ENCODE measurements at regions not wholly inside any gene's neighbourhood (a gene's known extent, or its start where the extent isn't known, plus 50 kb on each side); places are given as distances from the start of the nearest gene placed in this dataset.
A peak's percentile ranks its signal among the peaks of the same experiment; 100 is the strongest.
"Not testable (repeated sequence)": the region's sequence is repeated elsewhere in the genome, so short reads cannot be mapped to it uniquely, and the experiment has no call there.

DNA sequence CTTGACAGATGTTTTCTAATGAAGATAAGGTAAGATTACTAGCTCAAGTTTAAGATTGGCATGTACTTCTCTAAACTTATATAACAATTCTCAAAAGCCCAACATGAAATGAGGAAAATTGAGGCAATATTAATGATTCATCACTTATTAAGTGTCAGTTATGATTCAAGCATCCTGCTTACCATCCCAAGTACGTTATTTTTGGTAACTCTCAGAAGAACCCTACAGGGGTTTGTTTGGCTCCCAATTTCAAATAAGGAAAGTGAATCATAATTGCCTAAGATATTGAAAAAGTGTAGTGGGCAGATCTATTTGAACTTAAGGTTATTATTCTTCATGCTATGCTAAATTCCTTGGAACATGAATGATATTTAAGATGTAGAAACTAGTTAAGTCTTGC is 387.9 kb upstream of the TENM3 start:
- WGBS: 53% methylated on average over 1 of the region's 1 CpG
- no peak for ATAC-seq
- intact Hi-C loops (cut with DNase I): no loop called here

DNA sequence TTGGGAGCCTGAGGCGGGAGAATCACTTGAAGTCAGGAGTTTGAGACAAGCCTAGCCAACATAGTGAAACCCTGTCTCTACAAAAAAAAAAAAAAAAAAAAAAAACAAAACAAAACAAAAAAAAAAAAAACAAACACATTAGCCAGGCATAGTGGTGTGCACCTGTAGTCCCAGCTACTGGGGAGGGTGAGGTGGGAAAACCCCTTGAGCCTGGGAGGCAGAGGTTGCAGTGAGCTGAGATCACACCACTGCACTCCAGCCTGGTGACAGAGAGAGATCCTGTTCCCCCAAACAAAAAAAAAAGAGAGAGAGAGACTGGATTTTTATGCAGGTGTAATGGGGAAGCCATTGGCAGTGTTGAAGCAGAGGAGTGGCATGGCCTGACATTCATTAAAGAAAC is 385.7 kb upstream of the TENM3 start:
- DNase-seq; H3K27ac ChIP-seq (ENCODE audit: low read length); H3K27me3 ChIP-seq (ENCODE audit: control insufficient read depth, insufficient read depth); H3K9me3 ChIP-seq (ENCODE audit: control insufficient read depth, low read length); H3K4me1 ChIP-seq (ENCODE audit: control insufficient read depth, insufficient read depth, low read length); ATAC-seq; H3K4me3 ChIP-seq (ENCODE audit: low read length); intact Hi-C loops (cut with DNase I): not testable (repeated sequence)
- 90% methylated on average over 1 of the region's 1 CpG for WGBS

More for the DNA sequence above, 387.9 kb upstream of the TENM3 start:
- Histone ChIP-seq H3K4me3 (ENCODE audit: low read length) (no peak overlapping the region), H3K27ac (ENCODE audit: low read length) (no peak overlapping the region), H3K4me1 (ENCODE audit: control insufficient read depth, insufficient read depth, low read length) (peaks cover 4% of the 10 kb centered on the region), H3K27me3 (ENCODE audit: control insufficient read depth, insufficient read depth) (no peaks in the 10 kb centered on the region), H3K9me3 (ENCODE audit: control insufficient read depth, low read length) (no peaks in the 10 kb centered on the region)
- no peak for DNase-seq

DNA sequence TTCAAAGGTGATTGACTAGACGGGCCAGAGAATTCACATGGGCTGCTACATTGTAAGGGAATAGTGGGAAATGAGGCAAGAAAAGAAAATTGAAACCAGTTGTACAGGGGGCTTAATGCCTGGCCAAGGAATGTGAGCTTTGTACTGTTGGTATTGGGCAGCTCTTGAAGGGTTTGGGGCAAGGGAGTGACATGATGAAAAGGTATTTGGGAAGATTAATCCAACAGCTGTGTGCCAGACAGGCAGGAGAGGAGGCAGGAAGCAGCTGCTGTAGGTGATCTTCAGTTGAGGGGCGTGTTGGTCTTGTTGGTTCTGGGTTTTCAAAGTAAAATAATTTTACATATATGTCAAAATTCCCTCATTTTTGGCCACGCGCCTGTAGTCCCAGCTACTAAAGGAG is 384.5 kb upstream of the TENM3 start:
- no peaks in the 10 kb centered on the region for H3K9me3 ChIP-seq (ENCODE audit: control insufficient read depth, low read length)
- H3K27me3 ChIP-seq (ENCODE audit: control insufficient read depth, insufficient read depth): no peaks in the 10 kb centered on the region
- intact Hi-C loops (cut with DNase I): no loop called here
- no peak for DNase-seq
- WGBS: 82% methylated on average over 4 of the region's 4 CpGs
- H3K4me1 ChIP-seq (ENCODE audit: control insufficient read depth, insufficient read depth, low read length): peaks cover 4% of the 10 kb centered on the region
- H3K27ac ChIP-seq (ENCODE audit: low read length): no peak overlapping the region
- H3K4me3 ChIP-seq (ENCODE audit: low read length): no peak overlapping the region
- no peak for ATAC-seq

DNA sequence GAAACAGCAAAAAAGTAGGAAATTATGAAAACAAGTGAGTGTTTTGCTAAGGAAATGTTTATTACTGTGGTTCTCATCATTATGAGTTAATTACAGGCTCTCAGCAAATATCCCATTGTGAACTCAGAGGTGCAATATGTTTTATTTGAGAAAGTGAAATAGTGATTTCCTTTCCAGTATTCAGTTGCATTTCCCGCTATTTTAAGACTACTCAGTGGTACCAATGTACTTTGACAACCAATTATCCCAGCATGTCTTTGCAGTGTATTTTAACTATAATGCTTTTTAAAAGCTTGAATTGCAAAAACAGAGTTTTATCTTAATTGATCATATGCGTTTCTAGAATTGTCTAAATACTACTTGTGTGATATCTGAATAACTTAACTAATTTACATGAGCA is 383.8 kb upstream of the TENM3 start:
- intact Hi-C loops (cut with DNase I): no loop called here
- WGBS: 56% methylated on average over 2 of the region's 2 CpGs
- Histone ChIP-seq H3K9me3 (ENCODE audit: control insufficient read depth, low read length) (no peaks in the 10 kb centered on the region), H3K4me3 (ENCODE audit: low read length) (no peak overlapping the region), H3K27ac (ENCODE audit: low read length) (no peak overlapping the region), H3K27me3 (ENCODE audit: control insufficient read depth, insufficient read depth) (no peaks in the 10 kb centered on the region), H3K4me1 (ENCODE audit: control insufficient read depth, insufficient read depth, low read length) (peaks cover 4% of the 10 kb centered on the region)
- DNase-seq (no peak), ATAC-seq (no peak)

DNA sequence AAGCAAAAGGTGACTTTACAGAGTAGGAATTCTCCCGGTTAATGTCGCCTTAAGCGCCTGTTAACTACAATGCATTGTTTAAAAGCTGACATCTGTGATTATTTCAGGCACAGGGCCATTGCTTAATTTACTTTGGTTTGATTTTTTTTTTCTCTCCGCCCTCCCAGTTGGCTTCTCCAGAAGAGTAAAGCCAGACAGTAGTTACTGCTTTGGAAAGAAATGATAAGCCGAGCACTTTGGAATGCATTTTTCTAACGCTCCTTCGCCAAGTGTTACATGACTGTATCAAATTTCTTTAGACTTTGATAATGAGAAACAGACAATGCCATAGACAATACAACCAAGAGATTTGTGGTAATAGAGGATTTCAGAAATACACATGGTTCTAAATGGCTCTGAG is 383.0 kb upstream of the TENM3 start:
- ATAC-seq: peak; percentile 69 to 75
- 20% methylated on average over 7 of the region's 7 CpGs for WGBS
- DNase-seq: no peak

DNA sequence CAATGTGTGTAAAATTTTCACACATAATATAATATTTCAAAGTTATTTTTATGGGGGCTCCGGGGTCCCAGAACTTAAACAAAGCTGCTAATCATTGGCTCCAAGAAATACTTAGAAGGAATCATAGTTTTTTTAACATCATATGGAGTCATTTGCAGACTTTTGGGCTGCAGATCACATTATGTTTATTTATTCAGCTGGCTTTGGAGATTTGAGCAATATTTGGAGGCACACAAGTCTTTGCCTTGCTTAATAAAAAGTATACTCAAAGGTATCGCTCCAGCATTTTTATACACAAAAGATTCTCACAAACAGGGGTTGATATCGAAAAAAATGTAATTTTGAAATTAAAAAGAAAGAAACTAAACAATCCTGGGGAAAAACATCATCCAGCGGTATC is 382.5 kb upstream of the TENM3 start:
- intact Hi-C loops (cut with DNase I): no loop called here
- no peaks in the 10 kb centered on the region for H3K9me3 ChIP-seq (ENCODE audit: control insufficient read depth, low read length)
- no peak overlapping the region for H3K4me3 ChIP-seq (ENCODE audit: low read length)
- WGBS: 62% methylated on average over 4 of the region's 4 CpGs
- no peak overlapping the region for H3K27ac ChIP-seq (ENCODE audit: low read length)
- no peak for ATAC-seq
- peaks cover 4% of the 10 kb centered on the region for H3K4me1 ChIP-seq (ENCODE audit: control insufficient read depth, insufficient read depth, low read length)
- DNase-seq: no peak
- no peaks in the 10 kb centered on the region for H3K27me3 ChIP-seq (ENCODE audit: control insufficient read depth, insufficient read depth)

More for the DNA sequence above, 383.0 kb upstream of the TENM3 start:
- Histone ChIP-seq H3K27me3 (ENCODE audit: control insufficient read depth, insufficient read depth) (no peaks in the 10 kb centered on the region), H3K4me1 (ENCODE audit: control insufficient read depth, insufficient read depth, low read length) (peaks cover 4% of the 10 kb centered on the region), H3K4me3 (ENCODE audit: low read length) (no peak overlapping the region), H3K9me3 (ENCODE audit: control insufficient read depth, low read length) (no peaks in the 10 kb centered on the region), H3K27ac (ENCODE audit: low read length) (no peak overlapping the region)
- intact Hi-C loops (cut with DNase I): no loop called here

DNA sequence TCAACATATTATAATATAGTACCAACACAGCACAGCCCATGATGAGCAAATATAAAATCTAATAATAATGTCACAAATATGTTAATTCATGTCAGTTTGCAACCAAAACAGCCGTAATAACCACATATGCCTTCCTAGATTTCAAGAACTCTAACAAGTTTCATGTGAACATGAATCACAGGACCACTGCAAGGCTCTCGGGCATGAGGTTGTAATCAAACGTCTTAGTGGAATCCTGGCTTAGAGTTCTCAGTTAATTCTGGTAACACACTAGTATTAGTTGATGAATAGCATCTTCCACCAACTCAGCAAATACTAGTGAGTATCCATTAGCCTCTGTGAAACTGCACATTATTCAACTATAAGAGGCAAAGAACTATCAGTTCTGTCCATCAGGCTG is 379.3 kb upstream of the TENM3 start:
- DNase-seq: no peak
- Histone ChIP-seq H3K4me1 (ENCODE audit: control insufficient read depth, insufficient read depth, low read length) (peaks cover 4% of the 10 kb centered on the region), H3K27ac (ENCODE audit: low read length) (no peak overlapping the region), H3K4me3 (ENCODE audit: low read length) (no peak overlapping the region), H3K27me3 (ENCODE audit: control insufficient read depth, insufficient read depth) (no peaks in the 10 kb centered on the region), H3K9me3 (ENCODE audit: control insufficient read depth, low read length) (no peaks in the 10 kb centered on the region)
- intact Hi-C loops (cut with DNase I): no loop called here
- ATAC-seq: no peak
- WGBS: 81% methylated on average over 3 of the region's 3 CpGs

DNA sequence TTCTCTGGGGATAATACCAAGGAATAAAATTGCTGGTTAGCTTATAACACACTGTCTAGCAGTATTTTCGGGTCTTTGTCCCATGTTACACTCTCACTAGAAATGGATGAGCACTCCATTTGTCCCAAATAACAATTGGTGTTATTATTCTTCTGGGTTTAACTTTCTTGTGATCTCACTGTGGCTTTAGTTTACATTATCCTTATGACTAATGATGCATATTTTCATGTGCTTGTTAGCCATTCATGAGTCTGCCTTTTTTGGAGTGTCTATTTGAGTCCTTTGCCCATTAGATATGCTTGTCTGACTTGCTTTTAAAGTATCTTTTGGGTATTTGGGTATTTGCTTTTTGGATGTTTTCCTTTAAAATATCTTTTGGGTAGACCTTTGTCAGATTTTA is 372.9 kb upstream of the TENM3 start:
- ATAC-seq (no peak), DNase-seq (no peak)
- Histone ChIP-seq H3K4me3 (ENCODE audit: low read length) (no peak overlapping the region), H3K9me3 (ENCODE audit: control insufficient read depth, low read length) (no peaks in the 10 kb centered on the region), H3K27ac (ENCODE audit: low read length) (no peak overlapping the region), H3K4me1 (ENCODE audit: control insufficient read depth, insufficient read depth, low read length) (no peaks in the 10 kb centered on the region), H3K27me3 (ENCODE audit: control insufficient read depth, insufficient read depth) (no peaks in the 10 kb centered on the region)
- intact Hi-C loops (cut with DNase I): no loop called here
- WGBS: 58% methylated on average over 1 of the region's 1 CpG

DNA sequence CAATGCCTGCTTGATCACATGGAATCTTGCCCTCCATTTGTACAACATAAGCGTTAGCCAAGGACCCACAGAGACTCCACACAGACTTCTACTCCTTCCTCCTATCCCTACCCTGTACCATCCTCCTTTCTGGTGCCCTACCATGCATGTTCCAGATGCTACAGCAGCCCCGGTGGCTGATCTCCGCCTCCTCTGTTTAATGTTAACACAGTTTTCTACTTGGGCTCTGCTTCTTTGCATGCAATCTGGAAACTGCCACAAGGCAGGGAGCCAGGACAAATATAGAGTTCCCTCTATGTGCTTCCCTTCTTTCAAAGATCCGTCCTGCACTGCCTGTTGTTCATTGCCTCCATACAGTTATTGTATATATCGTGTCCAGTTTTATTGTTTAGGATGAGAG is 368.6 kb upstream of the TENM3 start:
- Histone ChIP-seq H3K27me3 (ENCODE audit: control insufficient read depth, insufficient read depth) (no peaks in the 10 kb centered on the region), H3K9me3 (ENCODE audit: control insufficient read depth, low read length) (no peaks in the 10 kb centered on the region), H3K27ac (ENCODE audit: low read length) (no peak overlapping the region), H3K4me1 (ENCODE audit: control insufficient read depth, insufficient read depth, low read length) (no peaks in the 10 kb centered on the region), H3K4me3 (ENCODE audit: low read length) (no peak overlapping the region)
- 43% methylated on average over 5 of the region's 5 CpGs for WGBS
- ATAC-seq (no peak), DNase-seq (no peak)
- intact Hi-C loops (cut with DNase I): no loop called here

DNA sequence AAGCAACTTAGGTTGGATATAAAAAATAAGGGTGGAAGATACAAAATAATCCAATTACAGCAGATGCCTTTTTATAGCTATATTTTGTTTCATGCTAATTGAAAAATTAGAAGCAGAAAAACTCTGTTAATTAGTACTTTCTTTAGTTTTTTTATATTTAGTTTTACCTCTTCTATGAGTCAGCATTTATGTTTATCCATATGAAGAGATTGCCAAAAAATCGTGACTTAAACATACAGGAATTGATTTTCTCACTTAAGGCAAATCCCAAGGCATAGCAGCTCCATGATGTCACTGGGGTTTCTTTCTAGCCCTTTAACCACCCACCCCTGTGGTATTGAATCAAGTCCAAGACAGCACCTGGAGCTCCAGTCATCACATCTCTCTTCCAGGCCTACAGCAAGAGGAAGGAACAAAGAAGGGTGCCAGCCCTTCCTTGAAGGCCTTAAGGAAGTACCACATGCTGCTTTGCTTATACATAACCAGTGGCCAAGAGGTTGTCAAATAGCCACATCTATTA is 365.8 kb upstream of the TENM3 start:
- Histone ChIP-seq H3K4me3 (ENCODE audit: low read length) (no peak overlapping the region), H3K27ac (ENCODE audit: low read length) (no peak overlapping the region), H3K4me1 (ENCODE audit: control insufficient read depth, insufficient read depth, low read length) (no peaks in the 10 kb centered on the region), H3K9me3 (ENCODE audit: control insufficient read depth, low read length) (no peaks in the 10 kb centered on the region), H3K27me3 (ENCODE audit: control insufficient read depth, insufficient read depth) (no peaks in the 10 kb centered on the region)
- DNase-seq (no peak), ATAC-seq (no peak)
- WGBS: 61% methylated on average over 1 of the region's 1 CpG
- intact Hi-C loops (cut with DNase I): no loop called here

DNA sequence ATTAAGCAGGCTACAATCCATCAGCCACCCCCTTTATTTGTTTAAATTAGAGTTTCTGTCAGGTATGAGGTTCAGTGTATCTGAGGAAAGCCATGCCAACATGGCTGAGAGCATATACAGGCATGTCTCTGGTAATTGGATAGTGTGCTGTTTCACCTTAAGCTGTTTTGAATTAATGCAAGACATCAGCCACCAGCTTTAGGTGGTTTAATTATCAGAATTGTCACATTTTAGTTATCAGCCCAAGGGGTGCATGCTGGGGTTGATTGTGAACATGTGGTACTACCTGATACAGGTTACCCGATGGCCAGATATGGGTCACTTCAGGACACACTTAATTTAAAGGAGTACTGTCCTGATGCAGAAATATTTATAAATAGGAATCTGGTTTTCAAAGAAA is 353.2 kb upstream of the TENM3 start:
- H3K4me1 ChIP-seq (ENCODE audit: control insufficient read depth, insufficient read depth, low read length): no peaks in the 10 kb centered on the region
- H3K9me3 ChIP-seq (ENCODE audit: control insufficient read depth, low read length): no peaks in the 10 kb centered on the region
- WGBS: 56% methylated on average over 1 of the region's 1 CpG
- H3K27ac ChIP-seq (ENCODE audit: low read length): no peak overlapping the region
- DNase-seq: no peak
- H3K27me3 ChIP-seq (ENCODE audit: control insufficient read depth, insufficient read depth): no peaks in the 10 kb centered on the region
- ATAC-seq: no peak
- no peak overlapping the region for H3K4me3 ChIP-seq (ENCODE audit: low read length)
- intact Hi-C loops (cut with DNase I): no loop called here

DNA sequence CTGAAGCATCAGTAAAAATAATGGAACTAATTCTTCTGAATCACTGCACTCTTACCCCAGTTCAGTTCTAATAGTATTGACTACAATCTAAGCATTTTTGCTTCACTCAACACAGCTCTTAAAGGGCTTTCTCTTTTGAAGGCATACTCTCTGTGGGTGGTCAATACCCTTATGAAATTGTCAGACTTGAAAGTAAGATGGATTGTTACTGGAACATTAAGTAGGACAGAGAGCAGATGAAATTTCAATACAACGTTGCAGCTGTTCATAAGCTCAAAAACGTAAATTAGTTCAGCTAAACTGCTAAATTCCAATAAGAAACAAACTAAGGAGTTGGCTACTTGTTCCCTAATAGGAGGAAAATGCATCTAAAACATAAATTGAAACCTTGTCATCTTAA is 352.3 kb upstream of the TENM3 start:
- DNase-seq (no peak), ATAC-seq (no peak)
- Histone ChIP-seq H3K27ac (ENCODE audit: low read length) (no peak overlapping the region), H3K27me3 (ENCODE audit: control insufficient read depth, insufficient read depth) (no peaks in the 10 kb centered on the region), H3K4me1 (ENCODE audit: control insufficient read depth, insufficient read depth, low read length) (no peaks in the 10 kb centered on the region), H3K9me3 (ENCODE audit: control insufficient read depth, low read length) (no peaks in the 10 kb centered on the region), H3K4me3 (ENCODE audit: low read length) (no peak overlapping the region)
- 52% methylated on average over 2 of the region's 2 CpGs for WGBS
- intact Hi-C loops (cut with DNase I): no loop called here
